D721Med (cell line): ENCODE measurements at regions not wholly inside any gene's neighbourhood (a gene's known extent, or its start where the extent isn't known, plus 50 kb on each side); places are given as distances from the start of the nearest gene placed in this dataset.
"Not testable (repeated sequence)": the region's sequence is repeated elsewhere in the genome, so short reads cannot be mapped to it uniquely, and the experiment has no call there.

ENCODE experiments used
- DNase-seq: peaks from one replicate; pipeline ENCODE4 v3.0.0; 2011; ENCODE audit warnings: low spot score; ENCODE audit not compliant: insufficient read length
- FAIRE-seq: peaks from 2 replicates; lab custom pipeline; 2011; peaks lifted over from hg19 to GRCh38; lab: Jason Lieb, UNC
- TF ChIP-seq, protein P1 (sequence below): IDR thresholded peaks from 2 replicates; pipeline ENCODE4 v1.5.1; 2012; ENCODE audit warnings: mild to moderate bottlenecking, control low read depth; ENCODE audit not compliant: insufficient read depth; ENCODE audit errors: missing control alignments

DNA sequence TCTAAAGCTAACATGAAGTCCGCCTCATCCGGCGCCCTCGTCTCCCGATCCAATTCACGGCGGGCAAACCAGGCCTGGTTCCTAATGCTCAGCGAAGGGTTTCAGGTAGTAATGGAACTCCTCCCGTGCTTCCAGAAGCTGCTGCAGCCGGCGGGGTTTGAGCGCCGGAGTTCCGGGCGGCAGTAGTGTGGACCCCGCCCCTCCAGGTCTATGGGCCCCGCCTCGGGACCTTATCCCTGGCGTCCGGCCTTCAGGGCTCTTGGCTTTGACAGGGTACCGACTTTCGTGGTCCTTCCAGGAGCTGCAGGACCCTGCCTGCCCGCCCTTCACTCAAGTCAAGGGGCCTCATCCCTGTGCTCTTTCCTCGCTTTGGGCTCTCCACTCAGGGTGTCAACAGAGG, 304.1 kb downstream of the FAM72C start:
- FAIRE-seq: no peak
- DNase-seq: no peak
- TF ChIP-seq, protein P1, sequence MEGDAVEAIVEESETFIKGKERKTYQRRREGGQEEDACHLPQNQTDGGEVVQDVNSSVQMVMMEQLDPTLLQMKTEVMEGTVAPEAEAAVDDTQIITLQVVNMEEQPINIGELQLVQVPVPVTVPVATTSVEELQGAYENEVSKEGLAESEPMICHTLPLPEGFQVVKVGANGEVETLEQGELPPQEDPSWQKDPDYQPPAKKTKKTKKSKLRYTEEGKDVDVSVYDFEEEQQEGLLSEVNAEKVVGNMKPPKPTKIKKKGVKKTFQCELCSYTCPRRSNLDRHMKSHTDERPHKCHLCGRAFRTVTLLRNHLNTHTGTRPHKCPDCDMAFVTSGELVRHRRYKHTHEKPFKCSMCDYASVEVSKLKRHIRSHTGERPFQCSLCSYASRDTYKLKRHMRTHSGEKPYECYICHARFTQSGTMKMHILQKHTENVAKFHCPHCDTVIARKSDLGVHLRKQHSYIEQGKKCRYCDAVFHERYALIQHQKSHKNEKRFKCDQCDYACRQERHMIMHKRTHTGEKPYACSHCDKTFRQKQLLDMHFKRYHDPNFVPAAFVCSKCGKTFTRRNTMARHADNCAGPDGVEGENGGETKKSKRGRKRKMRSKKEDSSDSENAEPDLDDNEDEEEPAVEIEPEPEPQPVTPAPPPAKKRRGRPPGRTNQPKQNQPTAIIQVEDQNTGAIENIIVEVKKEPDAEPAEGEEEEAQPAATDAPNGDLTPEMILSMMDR: no peak

DNA sequence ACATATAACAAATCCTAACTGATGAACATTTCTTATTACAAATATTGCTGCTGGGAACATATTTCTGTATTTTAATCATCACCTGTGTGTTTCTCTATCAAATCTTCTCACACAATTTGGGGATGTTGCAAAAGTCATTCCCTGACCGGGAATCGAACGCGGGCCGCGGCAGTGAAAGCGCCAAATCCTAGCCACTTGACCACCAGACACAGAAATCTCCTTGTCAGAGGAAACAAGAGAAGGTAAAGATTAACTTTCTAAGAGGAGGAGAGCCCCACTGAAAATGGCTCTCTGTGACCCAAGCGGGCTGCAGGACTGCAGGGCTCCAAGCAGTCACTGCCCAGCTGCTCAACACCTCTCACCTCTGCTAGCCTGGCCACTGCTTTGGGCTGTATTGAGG, 304.9 kb downstream of the FAM72C start:
- TF ChIP-seq, protein P1: no peak
- no peak for DNase-seq
- FAIRE-seq: no peak

DNA sequence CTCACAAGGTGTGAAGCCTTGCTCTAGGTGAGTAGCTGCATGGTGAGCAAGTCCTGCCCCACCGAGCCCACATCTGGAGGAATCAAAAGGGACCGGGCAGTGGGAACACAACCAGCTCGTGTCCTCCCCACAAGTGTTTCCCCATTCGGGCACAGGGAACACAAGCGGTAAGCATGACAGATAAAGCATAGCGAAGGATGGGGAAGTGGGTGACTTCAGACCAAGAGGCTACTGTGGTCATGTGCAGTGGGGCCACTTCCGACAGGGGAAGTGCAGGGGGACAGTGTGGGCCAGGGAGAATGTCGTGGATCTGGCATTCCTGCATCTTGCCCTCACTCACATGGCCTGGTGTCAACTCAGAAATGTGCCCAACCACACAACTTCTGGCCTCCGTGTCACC, 306.2 kb downstream of the FAM72C start:
- FAIRE-seq: no peak
- TF ChIP-seq, protein P1: no peak

DNA sequence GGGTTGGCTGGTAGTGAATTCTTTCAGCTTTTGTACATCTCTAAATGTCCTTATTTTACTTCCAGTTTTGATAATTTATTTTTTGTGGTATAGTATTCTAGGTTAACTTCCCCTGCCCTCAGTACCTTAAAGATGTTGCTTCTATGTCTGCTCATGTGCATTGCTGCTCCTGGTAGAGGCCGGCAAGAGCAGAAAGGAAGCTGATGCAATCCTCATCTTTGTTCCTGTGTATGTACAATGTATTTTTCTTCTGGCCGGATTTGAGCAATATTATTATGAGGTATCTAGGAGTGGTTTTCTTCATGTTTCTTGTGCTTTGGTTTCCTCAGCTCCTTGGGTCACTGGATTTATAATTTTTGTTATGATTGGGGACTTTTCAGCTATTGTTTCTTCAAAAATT, 308.7 kb downstream of the FAM72C start:
- not testable (repeated sequence) for DNase-seq, FAIRE-seq

More for the DNA sequence above, 306.2 kb downstream of the FAM72C start:
- DNase-seq: no peak

DNA sequence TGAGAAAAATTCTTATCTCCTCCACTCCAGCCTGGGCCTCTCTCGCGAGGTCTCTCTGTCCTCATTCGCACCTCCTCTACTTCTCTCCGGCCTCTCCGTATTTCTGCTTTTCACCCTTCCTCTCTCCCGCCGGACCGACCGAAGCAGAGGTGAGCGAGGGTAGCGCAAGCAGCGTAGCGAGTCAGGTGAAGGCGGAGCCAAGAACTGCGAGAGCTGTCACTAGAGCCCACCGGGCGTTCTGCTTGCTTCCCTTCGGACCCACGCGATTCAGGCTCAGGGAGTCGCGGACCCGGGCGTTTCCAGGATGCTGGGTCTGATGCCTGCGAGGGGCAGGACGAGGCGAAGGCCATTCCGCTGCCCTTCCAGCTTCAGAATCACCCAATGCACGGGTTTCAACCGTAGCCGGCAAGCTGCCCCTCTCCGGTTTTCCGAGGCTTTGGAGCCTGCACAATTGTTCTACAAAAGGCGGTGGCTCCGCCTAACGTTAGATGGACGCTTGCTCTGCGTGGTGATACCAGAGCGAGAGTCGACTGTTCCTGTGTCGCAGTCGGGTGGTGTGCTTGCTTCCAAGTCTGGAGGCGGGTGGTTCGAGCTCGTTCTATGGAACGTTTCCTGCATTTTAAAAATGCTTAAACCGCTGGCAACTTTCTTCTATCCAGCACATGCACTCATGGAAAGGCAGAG, 310.2 kb downstream of the FAM72C start:
- no peak for FAIRE-seq
- TF ChIP-seq, protein P1: no peak
- no peak for DNase-seq

DNA sequence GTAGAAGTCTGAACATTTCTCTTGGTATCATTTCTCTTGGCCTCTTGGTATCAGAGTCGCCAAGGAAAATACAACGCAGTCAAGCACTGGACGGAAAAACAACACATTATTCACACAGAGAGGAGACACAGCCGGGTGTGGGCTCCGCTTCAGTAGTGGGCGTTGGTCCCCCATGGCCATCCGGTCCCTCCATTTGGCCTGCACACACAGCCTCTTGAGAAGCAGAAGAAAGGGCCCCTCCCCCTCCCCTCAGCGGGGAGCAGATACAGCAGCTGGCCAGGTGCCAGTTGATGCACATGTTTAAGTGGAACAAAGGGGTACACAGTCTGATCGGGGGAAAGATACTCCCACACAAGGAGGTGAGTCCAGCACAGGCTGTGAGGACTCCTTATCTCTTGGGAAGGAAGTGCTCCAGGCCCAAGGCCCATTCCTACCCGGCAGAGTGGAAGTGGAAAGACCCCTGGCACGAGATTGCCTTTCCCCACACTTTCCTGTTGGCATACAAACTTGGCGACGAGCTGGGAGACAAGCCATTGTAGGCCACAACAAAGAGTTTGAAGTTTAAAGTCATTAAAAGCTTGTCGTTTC, 311.3 kb downstream of the FAM72C start:
- DNase-seq: no peak
- TF ChIP-seq, protein P1: no peak
- FAIRE-seq: no peak

DNA sequence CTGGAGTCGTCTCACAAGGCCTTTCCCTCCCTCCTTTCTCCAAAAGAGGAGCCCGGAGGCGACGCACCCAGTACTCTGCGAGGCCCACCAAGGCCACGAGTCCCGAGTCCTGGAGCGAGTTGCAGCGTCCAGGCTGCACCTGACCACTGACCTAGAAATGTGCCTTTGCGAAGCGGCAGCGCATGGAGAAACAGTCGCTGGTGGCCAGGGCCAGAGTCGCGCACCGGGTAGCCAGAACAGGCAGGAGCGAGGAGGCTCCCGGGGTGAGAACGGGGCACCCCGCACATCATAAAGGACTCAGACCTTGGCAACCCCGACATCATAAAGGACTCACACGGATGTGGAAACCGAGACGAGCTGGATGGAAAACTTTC, 318.4 kb downstream of the FAM72C start:
- FAIRE-seq (no peak), DNase-seq (no peak)
- TF ChIP-seq, protein P1: no peak
